Parathyroid adenoma (tissue), 2 donors: ENCODE measurements at regions not wholly inside any gene's neighbourhood (a gene's known extent, or its start where the extent isn't known, plus 50 kb on each side); places are given as distances from the start of the nearest gene placed in this dataset.

Source experiments
- H2AFZ ChIP-seq: fragments of 300-600 bp; sonication (generic); one replicate; pipeline ENCODE4 v1.7.0; 2017; ENCODE audit warnings: antibody characterized with exemption, mild to moderate bottlenecking
- H3K27ac ChIP-seq: fragments of 300-600 bp; sonication (generic); one replicate; pipeline ENCODE4 v1.7.0; 2017
- H3K27me3 ChIP-seq: fragments of 300-600 bp; sonication (generic); one replicate; pipeline ENCODE4 v1.7.0; 2017; ENCODE audit warnings: low read length; ENCODE audit not compliant: control insufficient read depth, insufficient read depth
- H3K36me3 ChIP-seq: fragments of 300-600 bp; sonication (generic); one replicate; pipeline ENCODE4 v1.7.0; 2017; ENCODE audit warnings: low read length; ENCODE audit not compliant: control insufficient read depth, insufficient read depth
- H3K4me1 ChIP-seq: fragments of 300-600 bp; sonication (generic); one replicate; pipeline ENCODE4 v1.7.0; 2017; ENCODE audit warnings: control low read depth
- H3K4me2 ChIP-seq: fragments of 300-600 bp; sonication (generic); one replicate; pipeline ENCODE4 v1.7.0; 2017; ENCODE audit warnings: low read length
- H3K4me3 ChIP-seq: fragments of 300-600 bp; sonication (generic); one replicate; pipeline ENCODE4 v1.7.0; 2017; ENCODE audit warnings: low read depth, low read length
- H3K79me2 ChIP-seq: fragments of 300-600 bp; sonication (generic); one replicate; pipeline ENCODE4 v1.7.0; 2017; ENCODE audit warnings: control low read depth
- H3K9ac ChIP-seq: fragments of 300-600 bp; sonication (generic); one replicate; pipeline ENCODE4 v1.7.0; 2017; ENCODE audit warnings: mild to moderate bottlenecking
- H3K9me3 ChIP-seq: fragments of 300-600 bp; sonication (generic); one replicate; pipeline ENCODE4 v1.7.0; 2017; ENCODE audit warnings: low read length; ENCODE audit not compliant: control insufficient read depth
- TF ChIP-seq, protein P1 (sequence below): fragments of 300-600 bp; sonication (generic); IDR thresholded peaks from one replicate; pipeline ENCODE4 v1.7.0; 2017; ENCODE audit warnings: antibody characterized with exemption, mild to moderate bottlenecking
- donor health status: primary hyperparathyroidism.

- TF ChIP-seq, protein P1, sequence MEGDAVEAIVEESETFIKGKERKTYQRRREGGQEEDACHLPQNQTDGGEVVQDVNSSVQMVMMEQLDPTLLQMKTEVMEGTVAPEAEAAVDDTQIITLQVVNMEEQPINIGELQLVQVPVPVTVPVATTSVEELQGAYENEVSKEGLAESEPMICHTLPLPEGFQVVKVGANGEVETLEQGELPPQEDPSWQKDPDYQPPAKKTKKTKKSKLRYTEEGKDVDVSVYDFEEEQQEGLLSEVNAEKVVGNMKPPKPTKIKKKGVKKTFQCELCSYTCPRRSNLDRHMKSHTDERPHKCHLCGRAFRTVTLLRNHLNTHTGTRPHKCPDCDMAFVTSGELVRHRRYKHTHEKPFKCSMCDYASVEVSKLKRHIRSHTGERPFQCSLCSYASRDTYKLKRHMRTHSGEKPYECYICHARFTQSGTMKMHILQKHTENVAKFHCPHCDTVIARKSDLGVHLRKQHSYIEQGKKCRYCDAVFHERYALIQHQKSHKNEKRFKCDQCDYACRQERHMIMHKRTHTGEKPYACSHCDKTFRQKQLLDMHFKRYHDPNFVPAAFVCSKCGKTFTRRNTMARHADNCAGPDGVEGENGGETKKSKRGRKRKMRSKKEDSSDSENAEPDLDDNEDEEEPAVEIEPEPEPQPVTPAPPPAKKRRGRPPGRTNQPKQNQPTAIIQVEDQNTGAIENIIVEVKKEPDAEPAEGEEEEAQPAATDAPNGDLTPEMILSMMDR, result no peak
Observed at GRCh38 chr1:90107990-90108389, 113.1 kb downstream of the ZNF326 start.

DNA sequence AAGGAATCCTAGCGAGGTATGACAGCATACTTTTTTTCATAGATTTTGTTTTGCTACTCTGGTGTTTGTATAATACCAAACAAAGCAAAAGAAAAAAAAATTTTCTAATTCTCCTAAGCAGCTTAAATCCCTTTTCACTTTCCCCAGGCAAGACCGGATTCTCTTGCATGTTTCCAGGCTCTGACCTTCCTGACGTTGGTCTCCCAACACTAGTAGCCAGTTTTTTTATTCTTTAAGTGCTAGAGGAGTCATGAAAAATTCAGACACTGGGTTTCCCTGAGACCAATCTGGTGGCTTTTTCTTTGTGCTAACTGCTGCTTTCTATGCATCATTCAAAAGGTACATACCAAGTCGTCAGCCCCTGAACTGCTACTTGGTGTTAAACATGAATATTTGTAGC, 111.4 kb downstream of the ZNF326 start:
- no peaks in the 10 kb centered on the region for H3K4me1 ChIP-seq
- no peak overlapping the region for H2AFZ ChIP-seq
- H3K4me3 ChIP-seq, result no peak overlapping the region
- no peaks in the 10 kb centered on the region for H3K36me3 ChIP-seq
- no peak overlapping the region for H3K9ac ChIP-seq
- no peak overlapping the region for H3K4me2 ChIP-seq
- TF ChIP-seq, protein P1, result no peak
- no peaks in the 10 kb centered on the region for H3K27me3 ChIP-seq
- no peak overlapping the region for H3K27ac ChIP-seq
- no peaks in the 10 kb centered on the region for H3K79me2 ChIP-seq
- H3K9me3 ChIP-seq, result no peaks in the 10 kb centered on the region

More at GRCh38 chr1:90107990-90108389, 113.1 kb downstream of the ZNF326 start:
- H3K4me3 ChIP-seq, result no peak overlapping the region
- H3K27ac ChIP-seq, result no peak overlapping the region
- H3K4me2 ChIP-seq, result no peak overlapping the region
- no peak overlapping the region for H2AFZ ChIP-seq
- H3K9me3 ChIP-seq, result no peaks in the 10 kb centered on the region
- H3K27me3 ChIP-seq, result no peaks in the 10 kb centered on the region
- no peaks in the 10 kb centered on the region for H3K79me2 ChIP-seq
- H3K4me1 ChIP-seq, result no peaks in the 10 kb centered on the region
- no peak overlapping the region for H3K9ac ChIP-seq
- H3K36me3 ChIP-seq, result no peaks in the 10 kb centered on the region

GRCh38 chr1:90104941-90105538, 110.1 kb downstream of the ZNF326 start:
- no peaks in the 10 kb centered on the region for H3K79me2 ChIP-seq
- H2AFZ ChIP-seq, result no peak overlapping the region
- no peak overlapping the region for H3K4me3 ChIP-seq
- TF ChIP-seq, protein P1, result no peak
- no peak overlapping the region for H3K9ac ChIP-seq
- H3K4me2 ChIP-seq, result no peak overlapping the region
- H3K27ac ChIP-seq, result no peak overlapping the region
- no peaks in the 10 kb centered on the region for H3K36me3 ChIP-seq
- H3K27me3 ChIP-seq, result no peaks in the 10 kb centered on the region
- no peaks in the 10 kb centered on the region for H3K9me3 ChIP-seq
- no peaks in the 10 kb centered on the region for H3K4me1 ChIP-seq

DNA sequence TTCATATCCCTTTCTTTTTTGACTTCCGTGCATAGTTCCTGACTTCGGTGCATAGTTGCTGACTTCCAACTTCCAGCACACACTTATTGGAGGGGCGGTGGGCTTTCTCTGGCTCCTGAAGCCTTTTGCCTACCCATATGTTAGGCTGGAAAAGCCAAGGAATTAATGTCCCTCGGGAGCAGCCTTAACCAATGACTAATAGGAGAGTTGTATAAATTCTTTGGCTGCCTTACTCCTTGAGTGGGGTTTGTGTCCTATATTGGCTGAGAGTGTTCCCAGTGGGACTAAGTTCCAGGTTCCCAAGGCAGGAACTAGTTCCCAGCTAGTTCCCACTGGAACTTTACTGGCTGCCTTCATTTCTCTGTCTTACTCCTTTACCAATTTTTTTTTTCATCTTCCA, 105.7 kb downstream of the ZNF326 start:
- TF ChIP-seq, protein P1, result no peak
- Histone ChIP-seq H3K4me3 (no peak overlapping the region), H3K36me3 (no peaks in the 10 kb centered on the region), H3K4me2 (no peak overlapping the region), H3K9me3 (no peaks in the 10 kb centered on the region), H3K27ac (no peak overlapping the region), H3K79me2 (no peaks in the 10 kb centered on the region), H2AFZ (no peak overlapping the region), H3K4me1 (no peaks in the 10 kb centered on the region), H3K27me3 (no peaks in the 10 kb centered on the region), H3K9ac (no peak overlapping the region)

DNA sequence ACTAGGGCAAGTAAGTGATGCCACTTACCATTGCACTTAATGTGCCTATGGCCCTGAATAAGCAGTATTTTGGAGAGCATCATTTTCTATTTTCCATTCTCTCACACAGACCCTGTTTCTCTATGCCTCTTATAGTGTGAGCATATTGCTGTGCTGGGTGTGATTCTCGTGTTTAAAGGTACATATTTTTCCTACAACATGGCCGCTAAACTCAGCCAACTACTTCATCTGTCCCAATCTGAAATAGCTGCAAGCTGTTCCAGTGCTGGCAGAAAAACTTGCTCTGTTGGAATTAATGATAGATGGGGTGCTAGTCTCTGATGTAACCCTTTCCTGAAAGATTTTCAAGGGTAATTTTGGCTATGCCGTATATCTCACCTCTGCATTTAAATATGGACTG, 97.5 kb downstream of the ZNF326 start:
- no peaks in the 10 kb centered on the region for H3K9me3 ChIP-seq
- no peak overlapping the region for H3K4me2 ChIP-seq
- no peaks in the 10 kb centered on the region for H3K79me2 ChIP-seq
- H3K9ac ChIP-seq, result no peak overlapping the region
- no peak overlapping the region for H3K4me3 ChIP-seq
- H2AFZ ChIP-seq, result no peak overlapping the region
- no peak overlapping the region for H3K27ac ChIP-seq
- H3K4me1 ChIP-seq, result no peaks in the 10 kb centered on the region
- H3K27me3 ChIP-seq, result no peaks in the 10 kb centered on the region
- H3K36me3 ChIP-seq, result no peaks in the 10 kb centered on the region
- TF ChIP-seq, protein P1, result no peak
